ENCODE measurements at regions not wholly inside any gene's neighbourhood (a gene's known extent, or its start where the extent isn't known, plus 50 kb on each side); places are given as distances from the start of the nearest gene placed in this dataset.

- no peaks in the 10 kb centered on the region for H3K79me2 ChIP-seq (ENCODE audit: control insufficient read depth in 1 of 2, insufficient read depth in 2 of 2, low read length in 2 of 2)
These were observed 864.0 kb downstream of the TMEM121 start for GRCh38 chr14:106390401-106390800.

More at GRCh38 chr14:106390401-106390800, 864.0 kb downstream of the TMEM121 start:
- no peak overlapping the region for H2AK5ac ChIP-seq (ENCODE audit: low read depth, low read length)
- no peak overlapping the region for H3K18ac ChIP-seq (ENCODE audit: extremely low read depth, low read length)
- no peak overlapping the region for H3K23ac ChIP-seq (ENCODE audit: insufficient read length)
- no peaks in the 10 kb centered on the region for H3K4me1 ChIP-seq (replicated peaks in 1 of 4; ENCODE audit: control insufficient read depth in 3 of 4, insufficient read depth in 4 of 4, low read length in 3 of 4)
- H2BK12ac ChIP-seq (ENCODE audit: low read depth, low read length) = no peak overlapping the region
- H3K56ac ChIP-seq (replicated peaks; ENCODE audit: insufficient read length, low read depth, low read length) = no peak overlapping the region
- H3K9me3 ChIP-seq (ENCODE audit: insufficient read depth in 2 of 2, low read depth in 1 of 2, low read length in 1 of 2) = peaks cover 46 to 80% of the 10 kb centered on the region in 2 experiments
- no peak overlapping the region for H2BK120ac ChIP-seq (replicated peaks; ENCODE audit: low read depth, low read length)
- no peaks in the 10 kb centered on the region for H3K23me2 ChIP-seq (ENCODE audit: low read depth, low read length)
- H3K4me3 ChIP-seq (ENCODE audit: extremely low read depth in 1 of 4, insufficient read depth in 2 of 4, low read depth in 3 of 4, low read length in 4 of 4) = no peak overlapping the region
- H3K36me3 ChIP-seq (ENCODE audit: control insufficient read depth in 2 of 4, insufficient read depth in 4 of 4, low read length in 3 of 4) = no peaks in the 10 kb centered on the region
- TF ChIP-seq PHF8 (conservative IDR thresholded peaks at IDR 0.05; ENCODE audit: low read depth, low read length) (no peak), RNF2 (IDR thresholded peaks at IDR 0.05; ENCODE audit: borderline replicate concordance, low read depth, low read length, missing control alignments, poor library complexity, severe bottlenecking) (no peak), ATF3 (IDR thresholded peaks at IDR 0.05; ENCODE audit: insufficient read depth, low read depth, low read length) (no peak), CTBP2 (IDR thresholded peaks at IDR 0.05; ENCODE audit: borderline replicate concordance, insufficient read depth, insufficient read length, low read length) (no peak), NANOG (IDR thresholded peaks at IDR 0.05; ENCODE audit: insufficient read depth, low read depth, low read length, poor library complexity, severe bottlenecking) (no peak), SP2 (IDR thresholded peaks at IDR 0.05; ENCODE audit: low read length) (no peak), BRCA1 (IDR thresholded peaks at IDR 0.05; ENCODE audit: low read depth, low read length) (no peak), BCL11A (IDR thresholded peaks at IDR 0.05; ENCODE audit: low read depth in 2 of 2, low read length in 2 of 2) (no peak), FOSL1 (IDR thresholded peaks at IDR 0.05; ENCODE audit: insufficient read depth, low read depth, low read length) (no peak), ZNF274 (IDR thresholded peaks at IDR 0.05; ENCODE audit: borderline replicate concordance, extremely low read depth, low read length) (no peak), SUZ12 (IDR thresholded peaks at IDR 0.05; ENCODE audit: low read length) (no peak), CHD1 (IDR thresholded peaks at IDR 0.05; ENCODE audit: low read depth, low read length) (no peak), CREB1 (IDR thresholded peaks at IDR 0.05) (no peak), EZH2 (IDR thresholded peaks at IDR 0.05; ENCODE audit: low read depth, low read length, severe bottlenecking) (no peak)
- no peak overlapping the region for H4K91ac ChIP-seq (replicated peaks; ENCODE audit: insufficient read length, low read length)
- no peak overlapping the region for H3K9ac ChIP-seq (replicated peaks in 1 of 4; ENCODE audit: extremely low read depth in 1 of 4, low read depth in 3 of 4, low read length in 3 of 4)
- no peak overlapping the region for H4K5ac ChIP-seq (ENCODE audit: insufficient read length, low read depth, low read length)
- no peak overlapping the region for H2AFZ ChIP-seq (ENCODE audit: low read length)
- H3K27ac ChIP-seq (ENCODE audit: low read depth, low read length) = no peak overlapping the region
- no peak overlapping the region for H3K4ac ChIP-seq (replicated peaks; ENCODE audit: insufficient read length, low read depth, low read length)
- no peak overlapping the region for H2BK5ac ChIP-seq (ENCODE audit: low read depth, low read length)
- H3K14ac ChIP-seq (ENCODE audit: insufficient read length) = no peak overlapping the region
- H3K27me3 ChIP-seq (replicated peaks in 1 of 4; ENCODE audit: control insufficient read depth in 3 of 4, extremely low read depth in 1 of 4, insufficient read depth in 3 of 4, low read length in 3 of 4) = no peaks in the 10 kb centered on the region
- no peak overlapping the region for H2BK15ac ChIP-seq (ENCODE audit: low read length)
- H2BK20ac ChIP-seq (ENCODE audit: low read length) = no peak overlapping the region
- no peaks in the 10 kb centered on the region for H3K79me1 ChIP-seq (ENCODE audit: low read depth, low read length)
- WGBS, 2 experiments (ENCODE audit: extremely low coverage in 1 of 2, insufficient coverage in 1 of 2, insufficient read length in 1 of 2, insufficient replicate concordance in 2 of 2, low coverage in 1 of 2, low lambda C conversion rate in 2 of 2, missing lambda C conversion rate in 1 of 2) = 95% methylated on average over 6 of the region's 6 CpGs; no CpG with 5 or more reads in 1 of the 2 experiments
- ChIA-PET POLR2A (ENCODE audit: partially characterized antibody) (no interaction called here), CTCF (ENCODE audit: partially characterized antibody) (no interaction called here)
- H4K20me1 ChIP-seq (replicated peaks in 1 of 2; ENCODE audit: control insufficient read depth in 1 of 2, insufficient read depth in 2 of 2, low read length in 2 of 2) = no peaks in the 10 kb centered on the region
- DNase-seq (ENCODE audit: low read depth in 1 of 2, low spot score in 2 of 2) (no peak), FAIRE-seq (no peak)
- H4K8ac ChIP-seq (ENCODE audit: extremely low read depth, insufficient read depth, low read length) = no peak overlapping the region; the same call in 1 of the 2 replicates
- H3K4me2 ChIP-seq (ENCODE audit: insufficient read depth in 1 of 2, low read depth in 2 of 2, low read length in 2 of 2) = no peak overlapping the region

Measured in H1 (cell line).